Mesenchymal stem cell (in vitro differentiated cells and primary cell): ENCODE measurements at regions not wholly inside any gene's neighbourhood (a gene's known extent, or its start where the extent isn't known, plus 50 kb on each side); places are given as distances from the start of the nearest gene placed in this dataset.

Experiments
- DNase-seq: peaks from one replicate; pipeline ENCODE4 v3.0.0-alpha.2; 2013
- H2AFZ ChIP-seq: one replicate; pipeline ENCODE4 v1.6.1; 2013; ENCODE audit warnings: low read depth, mild to moderate bottlenecking, control low read depth, inconsistent platforms, low read length, moderate library complexity
- H2AK5ac ChIP-seq: 2 replicates; pipeline ENCODE4 v1.6.1; 2013; ENCODE audit warnings: low read length, moderate library complexity, mild to moderate bottlenecking, inconsistent platforms; ENCODE audit not compliant: severe bottlenecking
- H2BK120ac ChIP-seq: one replicate; pipeline ENCODE4 v1.6.1; 2013; ENCODE audit warnings: low read depth, mild to moderate bottlenecking, inconsistent platforms, low read length, moderate library complexity
- H2BK12ac ChIP-seq, 2 experiments: one replicate each; pipeline ENCODE4 v1.6.1; 2013; ENCODE audit warnings: inconsistent platforms in 2 of 2, low read length in 2 of 2, mild to moderate bottlenecking in 2 of 2, moderate library complexity in 2 of 2, control low read depth in 1 of 2
- H2BK15ac ChIP-seq: one replicate; pipeline ENCODE4 v1.6.1; 2013; ENCODE audit warnings: mild to moderate bottlenecking, low read depth, inconsistent platforms; ENCODE audit not compliant: poor library complexity, severe bottlenecking
- H2BK5ac ChIP-seq: 2 replicates; pipeline ENCODE4 v1.6.1; 2013; ENCODE audit warnings: low read depth, mild to moderate bottlenecking, low read length, control low read depth, inconsistent platforms; ENCODE audit not compliant: poor library complexity, severe bottlenecking
- H3K14ac ChIP-seq, 2 experiments: one replicate each; pipeline ENCODE4 v1.6.1; 2013; ENCODE audit warnings: inconsistent platforms in 2 of 2, low read length in 2 of 2, control low read depth in 1 of 2, mild to moderate bottlenecking in 1 of 2, moderate library complexity in 1 of 2
- H3K18ac ChIP-seq, 2 experiments: one replicate each; pipeline ENCODE4 v1.6.1; 2013; ENCODE audit warnings: inconsistent platforms in 2 of 2, low read length in 2 of 2, control low read depth in 1 of 2, low read depth in 1 of 2, mild to moderate bottlenecking in 1 of 2
- H3K23ac ChIP-seq, 2 experiments: one replicate each; pipeline ENCODE4 v1.6.1; 2013; ENCODE audit warnings: inconsistent platforms in 2 of 2, low read length in 2 of 2, mild to moderate bottlenecking in 2 of 2, moderate library complexity in 2 of 2, control low read depth in 1 of 2
- H3K27ac ChIP-seq: 2 replicates; pipeline ENCODE4 v1.5.1; 2013; ENCODE audit warnings: mild to moderate bottlenecking, moderate library complexity, low read length, control low read depth, inconsistent platforms; ENCODE audit not compliant: poor library complexity, severe bottlenecking
- H3K27me3 ChIP-seq, 2 experiments: 2 replicates each; pipeline versions ENCODE4 v1.6.1 to v1.7.0; 2013; ENCODE audit warnings: low read length in 2 of 2, mild to moderate bottlenecking in 2 of 2, moderate library complexity in 2 of 2, control low read depth in 1 of 2, inconsistent platforms in 1 of 2; ENCODE audit not compliant: control insufficient read depth in 1 of 2, insufficient read depth in 1 of 2
- H3K36me3 ChIP-seq, 2 experiments: 2 replicates each; pipeline versions ENCODE4 v1.6.1 to v1.7.0; 2013; ENCODE audit warnings: low read length in 2 of 2, control low read depth in 1 of 2, inconsistent platforms in 1 of 2, low read depth in 1 of 2, mild to moderate bottlenecking in 1 of 2; ENCODE audit not compliant: insufficient read depth in 2 of 2, control insufficient read depth in 1 of 2
- H3K4ac ChIP-seq, 2 experiments: one replicate each; pipeline ENCODE4 v1.6.1; 2013; ENCODE audit warnings: inconsistent platforms in 2 of 2, low read length in 2 of 2, mild to moderate bottlenecking in 2 of 2, moderate library complexity in 2 of 2, control low read depth in 1 of 2, low read depth in 1 of 2
- H3K4me1 ChIP-seq: 2 replicates; pipeline ENCODE4 v1.6.1; 2013; ENCODE audit warnings: low read depth, low read length, control low read depth; ENCODE audit not compliant: control insufficient read depth, insufficient read depth
- H3K4me2 ChIP-seq: 2 replicates; pipeline ENCODE4 v1.6.1; 2013; ENCODE audit warnings: low read length, mild to moderate bottlenecking, inconsistent platforms; ENCODE audit not compliant: poor library complexity, severe bottlenecking
- H3K4me3 ChIP-seq, 2 experiments: 2 replicates each; pipeline versions ENCODE4 v1.5.1 to v1.7.0; 2013; ENCODE audit warnings: low read length in 2 of 2, mild to moderate bottlenecking in 2 of 2, control low read depth in 1 of 2, low read depth in 1 of 2; ENCODE audit not compliant: insufficient read depth in 1 of 2
- H3K79me1 ChIP-seq: replicated peaks from 2 replicates; pipeline ENCODE4 v1.6.1; 2013; ENCODE audit warnings: mild to moderate bottlenecking, control low read depth, low read length, inconsistent platforms; ENCODE audit not compliant: poor library complexity, severe bottlenecking
- H3K9ac ChIP-seq: 2 replicates; pipeline ENCODE4 v1.7.0; 2013; ENCODE audit warnings: mild to moderate bottlenecking, low read length, moderate library complexity
- H3K9me3 ChIP-seq: 2 replicates; pipeline ENCODE4 v1.7.0; 2013; ENCODE audit warnings: mild to moderate bottlenecking, low read length; ENCODE audit not compliant: control insufficient read depth
- H4K8ac ChIP-seq: one replicate; pipeline ENCODE4 v1.6.1; 2013; ENCODE audit warnings: inconsistent platforms, mild to moderate bottlenecking, low read length, moderate library complexity
- H4K91ac ChIP-seq: one replicate; pipeline ENCODE4 v1.6.1; 2013; ENCODE audit warnings: mild to moderate bottlenecking, low read length, inconsistent platforms
- WGBS: methylation state at CpG from one replicate; pipeline ENCODE4 v1.1.7; 2013; ENCODE audit warnings: mixed read lengths; 5-methylcytosine and 5-hydroxymethylcytosine counted together

DNA sequence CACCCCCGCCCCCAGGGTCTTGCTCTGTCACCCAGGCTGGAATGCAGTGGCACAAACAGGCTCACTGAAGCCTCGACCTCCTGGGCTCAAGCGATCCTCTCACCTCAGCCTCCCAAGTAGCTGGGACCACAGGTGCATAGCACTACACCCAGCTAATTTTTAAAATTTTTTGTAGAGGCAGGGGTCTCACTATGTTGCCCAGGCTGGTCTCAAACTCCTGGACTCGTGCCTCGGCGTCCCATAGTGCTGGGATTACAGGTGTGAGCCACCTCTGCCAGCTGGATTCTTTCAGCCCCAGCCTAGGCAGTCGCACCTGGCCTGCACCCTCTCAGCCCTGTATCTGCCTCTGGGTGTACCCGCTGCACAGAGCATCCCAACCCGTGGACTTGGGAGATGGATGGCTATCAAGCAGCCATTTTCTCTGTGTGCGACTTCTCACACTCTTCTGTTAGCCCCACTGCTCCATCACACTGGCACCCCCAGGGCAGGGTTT, 166.4 kb upstream of the HAAO start:
- no peaks in the 10 kb centered on the region for H3K9me3 ChIP-seq
- peaks cover 11% of the 10 kb centered on the region for H3K4me1 ChIP-seq
- H4K91ac ChIP-seq: peak overlapping the region; percentile 77
- peak overlapping the region; percentile 82 to 95 for H2BK12ac ChIP-seq
- H3K27ac ChIP-seq: no peak overlapping the region
- H3K27me3 ChIP-seq: peaks cover 0 to 4% of the 10 kb centered on the region in 2 experiments
- no peak overlapping the region for H2BK120ac ChIP-seq
- H3K9ac ChIP-seq: peak overlapping the region; percentile 79
- H2BK15ac ChIP-seq: peak overlapping the region; percentile 60
- H4K8ac ChIP-seq: peak overlapping the region; percentile 69
- 86% methylated on average over 10 of the region's 10 CpGs for WGBS
- no peak overlapping the region for H3K4me3 ChIP-seq
- no peak overlapping the region for H2BK5ac ChIP-seq
- no peak overlapping the region for H2AFZ ChIP-seq
- H2AK5ac ChIP-seq: peak overlapping the region; percentile 67
- H3K18ac ChIP-seq: peak overlapping the region; percentile 19 to 91
- no peak overlapping the region for H3K4me2 ChIP-seq
- H3K4ac ChIP-seq: peak overlapping the region; percentile 24 to 54
- H3K23ac ChIP-seq: peak overlapping the region in 1 of 2 experiments; percentile 29
- DNase-seq: no peak
- H3K79me1 ChIP-seq: no peaks in the 10 kb centered on the region
- no peak overlapping the region for H3K14ac ChIP-seq
- H3K36me3 ChIP-seq: no peaks in the 10 kb centered on the region

DNA sequence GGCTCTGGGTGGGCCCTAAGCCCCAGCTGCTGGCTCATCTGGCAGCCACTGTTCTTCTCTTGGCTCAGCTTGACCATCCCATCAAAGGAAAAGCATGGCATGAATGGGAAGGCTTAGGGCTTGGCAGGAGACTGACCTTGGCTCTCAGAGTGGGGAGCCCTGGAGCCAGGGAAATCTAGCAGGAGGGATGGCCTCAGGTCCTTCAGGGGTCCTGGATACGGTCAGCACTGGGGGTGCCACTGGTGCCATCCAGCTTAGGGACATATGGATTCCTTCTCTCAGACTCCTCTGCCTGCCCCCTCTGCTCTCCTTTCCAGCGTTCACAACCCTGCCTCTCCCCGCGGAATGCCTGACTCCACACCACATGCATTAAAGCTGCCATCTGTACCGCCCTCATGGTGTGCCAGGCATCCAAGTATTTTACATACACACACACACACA, 165.5 kb upstream of the HAAO start:
- H3K14ac ChIP-seq: no peak overlapping the region
- no peak overlapping the region for H3K9ac ChIP-seq
- H3K4me3 ChIP-seq: no peak overlapping the region
- H3K9me3 ChIP-seq: no peaks in the 10 kb centered on the region
- H3K36me3 ChIP-seq: no peaks in the 10 kb centered on the region
- no peak overlapping the region for H3K27ac ChIP-seq
- peaks cover 13% of the 10 kb centered on the region for H3K4me1 ChIP-seq
- H2AFZ ChIP-seq: no peak overlapping the region
- no peak for DNase-seq
- H3K4ac ChIP-seq: peak overlapping the region in 1 of 2 experiments; percentile 73
- H3K4me2 ChIP-seq: no peak overlapping the region
- no peak overlapping the region for H2BK5ac ChIP-seq
- peak overlapping the region; percentile 71 to 80 for H2BK12ac ChIP-seq
- peak overlapping the region; percentile 6 to 19 for H3K18ac ChIP-seq
- H3K79me1 ChIP-seq: no peaks in the 10 kb centered on the region
- no peak overlapping the region for H3K23ac ChIP-seq
- H2BK120ac ChIP-seq: no peak overlapping the region
- H4K8ac ChIP-seq: no peak overlapping the region
- peaks cover 0 to under 1% of the 10 kb centered on the region in 2 experiments for H3K27me3 ChIP-seq
- WGBS: 94% methylated on average over 5 of the region's 5 CpGs
- peak overlapping the region; percentile 59 for H4K91ac ChIP-seq
- peak overlapping the region; percentile 1 for H2AK5ac ChIP-seq
- H2BK15ac ChIP-seq: peak overlapping the region; percentile 87

DNA sequence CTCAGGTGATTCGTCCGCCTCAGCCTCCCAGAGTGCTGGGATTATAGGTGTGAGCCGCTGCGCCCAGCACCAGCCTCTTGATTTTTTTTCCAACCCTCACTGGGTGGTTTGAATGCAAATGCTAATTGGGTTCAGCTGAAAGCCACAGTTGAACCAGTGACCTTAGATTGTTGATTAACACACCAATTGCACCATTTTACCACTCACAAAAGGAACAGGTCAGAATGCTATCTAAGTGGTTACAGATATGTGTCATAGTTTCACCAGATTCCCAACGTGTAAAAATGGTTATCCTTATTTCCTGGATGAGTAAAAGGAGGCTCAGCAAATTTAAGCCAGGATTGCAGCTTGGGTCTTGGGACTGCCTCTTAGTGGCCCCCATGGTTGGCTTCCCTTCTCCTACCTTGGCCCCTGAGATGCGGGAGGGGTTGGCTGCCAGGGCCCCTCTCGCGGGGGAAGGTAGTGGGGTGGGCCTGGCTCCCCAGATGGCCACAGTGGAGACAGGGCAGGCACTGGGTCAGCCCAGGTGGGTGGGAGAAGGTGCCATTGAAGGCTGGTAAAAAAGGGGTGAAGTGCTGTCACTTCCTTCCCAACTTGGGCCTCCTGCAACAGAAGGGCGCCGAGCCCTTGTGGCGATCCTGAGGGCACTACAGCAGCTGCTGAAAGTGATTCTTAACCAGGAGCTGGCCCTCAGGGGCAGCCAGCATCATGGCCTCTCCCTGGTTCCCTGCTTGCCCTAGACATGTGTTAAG, 164.9 kb upstream of the HAAO start:
- 75% methylated on average over 9 of the region's 11 CpGs for WGBS
- H3K23ac ChIP-seq: no peak overlapping the region

DNA sequence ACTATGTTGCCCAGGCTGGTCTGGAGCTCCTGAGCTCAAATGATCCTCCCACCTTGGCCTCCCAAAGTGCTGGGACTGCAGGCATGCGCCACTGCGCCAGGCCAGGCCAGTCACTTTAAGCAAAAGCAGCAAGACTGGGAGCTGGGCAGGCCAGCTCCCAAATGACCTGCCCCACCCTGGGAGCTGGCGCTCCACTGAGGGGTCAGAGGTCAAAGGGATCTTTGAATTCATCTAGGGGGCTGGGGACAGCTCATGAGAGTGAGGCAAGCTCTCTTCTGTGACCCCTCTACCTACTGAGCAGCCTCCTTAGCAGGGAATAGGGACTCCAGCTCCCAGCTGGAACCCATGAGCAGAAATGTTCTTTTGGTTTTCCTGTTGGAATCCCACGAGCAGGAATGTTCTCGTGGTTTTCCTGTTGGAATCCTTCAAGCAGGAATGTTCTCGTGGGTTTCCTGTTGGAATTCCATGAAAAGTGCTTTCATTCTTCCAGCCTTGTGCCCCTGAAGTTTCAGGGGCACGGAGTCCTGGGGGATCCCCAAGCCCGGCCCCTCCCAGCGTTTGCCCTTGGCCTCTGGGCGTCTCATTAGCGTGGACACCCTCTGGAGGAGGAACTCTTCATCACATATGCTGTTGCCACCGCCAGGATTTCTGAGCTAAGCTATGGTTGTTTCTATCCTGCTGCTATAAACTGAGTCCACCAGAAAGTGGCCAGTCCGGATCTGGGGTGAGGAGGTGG, 162.0 kb upstream of the HAAO start:
- H2AFZ ChIP-seq: no peak overlapping the region
- H2BK15ac ChIP-seq: no peak overlapping the region
- no peak overlapping the region for H3K14ac ChIP-seq
- peak overlapping the region; percentile 65 for H4K8ac ChIP-seq
- H3K23ac ChIP-seq: no peak overlapping the region
- H3K4ac ChIP-seq: peak overlapping the region; percentile 40 to 52
- H3K9me3 ChIP-seq: no peaks in the 10 kb centered on the region
- H3K36me3 ChIP-seq: no peaks in the 10 kb centered on the region
- peak overlapping the region; percentile 45 for H2BK120ac ChIP-seq
- peak overlapping the region; percentile 74 to 84 for H3K18ac ChIP-seq
- H2AK5ac ChIP-seq: no peak overlapping the region
- peaks cover 19% of the 10 kb centered on the region for H3K4me1 ChIP-seq
- no peak overlapping the region for H3K27ac ChIP-seq
- no peak overlapping the region for H2BK5ac ChIP-seq
- peak; percentile 51 for DNase-seq
- H3K79me1 ChIP-seq: no peaks in the 10 kb centered on the region
- peak overlapping the region; percentile 49 for H4K91ac ChIP-seq
- 46% methylated on average over 13 of the region's 13 CpGs for WGBS
- no peak overlapping the region for H3K9ac ChIP-seq
- no peak overlapping the region for H3K4me3 ChIP-seq
- H3K4me2 ChIP-seq: no peak overlapping the region
- peak overlapping the region; percentile 40 to 90 for H2BK12ac ChIP-seq
- no peaks in the 10 kb centered on the region for H3K27me3 ChIP-seq

More for the DNA sequence above, 164.9 kb upstream of the HAAO start:
- Histone ChIP-seq H2AFZ (no peak overlapping the region), H3K9me3 (no peaks in the 10 kb centered on the region), H4K8ac (no peak overlapping the region), H2BK12ac (peak overlapping the region; percentile 23 to 71), H3K79me1 (no peaks in the 10 kb centered on the region), H3K9ac (no peak overlapping the region), H2AK5ac (peak overlapping the region; percentile 1), H3K36me3 (no peaks in the 10 kb centered on the region), H2BK15ac (peak overlapping the region; percentile 87), H3K4me2 (no peak overlapping the region), H3K4me1 (peaks cover 13% of the 10 kb centered on the region), H3K4ac (peak overlapping the region in 1 of 2 experiments; percentile 73), H4K91ac (peak overlapping the region; percentile 59), H3K18ac (peak overlapping the region; percentile 6 to 19), H2BK120ac (no peak overlapping the region), H3K14ac (no peak overlapping the region), H3K27ac (no peak overlapping the region), H3K27me3 (no peaks in the 10 kb centered on the region), H3K4me3 (no peak overlapping the region), H2BK5ac (no peak overlapping the region)
- no peak for DNase-seq
